Mesenchymal stem cell (in vitro differentiated cells and primary cell): ENCODE measurements at regions not wholly inside any gene's neighbourhood (a gene's known extent, or its start where the extent isn't known, plus 50 kb on each side); places are given as distances from the start of the nearest gene placed in this dataset.

Experiments used
- DNase-seq: peaks from one replicate; pipeline ENCODE4 v3.0.0-alpha.2; 2013
- H2AFZ ChIP-seq: one replicate; pipeline ENCODE4 v1.6.1; 2013; ENCODE audit warnings: low read depth, mild to moderate bottlenecking, control low read depth, inconsistent platforms, low read length, moderate library complexity
- H2AK5ac ChIP-seq: 2 replicates; pipeline ENCODE4 v1.6.1; 2013; ENCODE audit warnings: low read length, moderate library complexity, mild to moderate bottlenecking, inconsistent platforms; ENCODE audit not compliant: severe bottlenecking
- H2BK120ac ChIP-seq: one replicate; pipeline ENCODE4 v1.6.1; 2013; ENCODE audit warnings: low read depth, mild to moderate bottlenecking, inconsistent platforms, low read length, moderate library complexity
- H2BK12ac ChIP-seq, 2 experiments: one replicate each; pipeline ENCODE4 v1.6.1; 2013; ENCODE audit warnings: inconsistent platforms in 2 of 2, low read length in 2 of 2, mild to moderate bottlenecking in 2 of 2, moderate library complexity in 2 of 2, control low read depth in 1 of 2
- H2BK15ac ChIP-seq: one replicate; pipeline ENCODE4 v1.6.1; 2013; ENCODE audit warnings: mild to moderate bottlenecking, low read depth, inconsistent platforms; ENCODE audit not compliant: poor library complexity, severe bottlenecking
- H2BK5ac ChIP-seq: 2 replicates; pipeline ENCODE4 v1.6.1; 2013; ENCODE audit warnings: low read depth, mild to moderate bottlenecking, low read length, control low read depth, inconsistent platforms; ENCODE audit not compliant: poor library complexity, severe bottlenecking
- H3K14ac ChIP-seq, 2 experiments: one replicate each; pipeline ENCODE4 v1.6.1; 2013; ENCODE audit warnings: inconsistent platforms in 2 of 2, low read length in 2 of 2, control low read depth in 1 of 2, mild to moderate bottlenecking in 1 of 2, moderate library complexity in 1 of 2
- H3K18ac ChIP-seq, 2 experiments: one replicate each; pipeline ENCODE4 v1.6.1; 2013; ENCODE audit warnings: inconsistent platforms in 2 of 2, low read length in 2 of 2, control low read depth in 1 of 2, low read depth in 1 of 2, mild to moderate bottlenecking in 1 of 2
- H3K23ac ChIP-seq, 2 experiments: one replicate each; pipeline ENCODE4 v1.6.1; 2013; ENCODE audit warnings: inconsistent platforms in 2 of 2, low read length in 2 of 2, mild to moderate bottlenecking in 2 of 2, moderate library complexity in 2 of 2, control low read depth in 1 of 2
- H3K27ac ChIP-seq: 2 replicates; pipeline ENCODE4 v1.5.1; 2013; ENCODE audit warnings: mild to moderate bottlenecking, moderate library complexity, low read length, control low read depth, inconsistent platforms; ENCODE audit not compliant: poor library complexity, severe bottlenecking
- H3K27me3 ChIP-seq, 2 experiments: 2 replicates each; pipeline versions ENCODE4 v1.6.1 to v1.7.0; 2013; ENCODE audit warnings: low read length in 2 of 2, mild to moderate bottlenecking in 2 of 2, moderate library complexity in 2 of 2, control low read depth in 1 of 2, inconsistent platforms in 1 of 2; ENCODE audit not compliant: control insufficient read depth in 1 of 2, insufficient read depth in 1 of 2
- H3K36me3 ChIP-seq, 2 experiments: 2 replicates each; pipeline versions ENCODE4 v1.6.1 to v1.7.0; 2013; ENCODE audit warnings: low read length in 2 of 2, control low read depth in 1 of 2, inconsistent platforms in 1 of 2, low read depth in 1 of 2, mild to moderate bottlenecking in 1 of 2; ENCODE audit not compliant: insufficient read depth in 2 of 2, control insufficient read depth in 1 of 2
- H3K4ac ChIP-seq, 2 experiments: one replicate each; pipeline ENCODE4 v1.6.1; 2013; ENCODE audit warnings: inconsistent platforms in 2 of 2, low read length in 2 of 2, mild to moderate bottlenecking in 2 of 2, moderate library complexity in 2 of 2, control low read depth in 1 of 2, low read depth in 1 of 2
- H3K4me1 ChIP-seq: 2 replicates; pipeline ENCODE4 v1.6.1; 2013; ENCODE audit warnings: low read depth, low read length, control low read depth; ENCODE audit not compliant: control insufficient read depth, insufficient read depth
- H3K4me2 ChIP-seq: 2 replicates; pipeline ENCODE4 v1.6.1; 2013; ENCODE audit warnings: low read length, mild to moderate bottlenecking, inconsistent platforms; ENCODE audit not compliant: poor library complexity, severe bottlenecking
- H3K4me3 ChIP-seq, 2 experiments: 2 replicates each; pipeline versions ENCODE4 v1.5.1 to v1.7.0; 2013; ENCODE audit warnings: low read length in 2 of 2, mild to moderate bottlenecking in 2 of 2, control low read depth in 1 of 2, low read depth in 1 of 2; ENCODE audit not compliant: insufficient read depth in 1 of 2
- H3K79me1 ChIP-seq: replicated peaks from 2 replicates; pipeline ENCODE4 v1.6.1; 2013; ENCODE audit warnings: mild to moderate bottlenecking, control low read depth, low read length, inconsistent platforms; ENCODE audit not compliant: poor library complexity, severe bottlenecking
- H3K9ac ChIP-seq: 2 replicates; pipeline ENCODE4 v1.7.0; 2013; ENCODE audit warnings: mild to moderate bottlenecking, low read length, moderate library complexity
- H3K9me3 ChIP-seq: 2 replicates; pipeline ENCODE4 v1.7.0; 2013; ENCODE audit warnings: mild to moderate bottlenecking, low read length; ENCODE audit not compliant: control insufficient read depth
- H4K8ac ChIP-seq: one replicate; pipeline ENCODE4 v1.6.1; 2013; ENCODE audit warnings: inconsistent platforms, mild to moderate bottlenecking, low read length, moderate library complexity
- H4K91ac ChIP-seq: one replicate; pipeline ENCODE4 v1.6.1; 2013; ENCODE audit warnings: mild to moderate bottlenecking, low read length, inconsistent platforms
- WGBS: methylation state at CpG from one replicate; pipeline ENCODE4 v1.1.7; 2013; ENCODE audit warnings: mixed read lengths; 5-methylcytosine and 5-hydroxymethylcytosine counted together

DNA sequence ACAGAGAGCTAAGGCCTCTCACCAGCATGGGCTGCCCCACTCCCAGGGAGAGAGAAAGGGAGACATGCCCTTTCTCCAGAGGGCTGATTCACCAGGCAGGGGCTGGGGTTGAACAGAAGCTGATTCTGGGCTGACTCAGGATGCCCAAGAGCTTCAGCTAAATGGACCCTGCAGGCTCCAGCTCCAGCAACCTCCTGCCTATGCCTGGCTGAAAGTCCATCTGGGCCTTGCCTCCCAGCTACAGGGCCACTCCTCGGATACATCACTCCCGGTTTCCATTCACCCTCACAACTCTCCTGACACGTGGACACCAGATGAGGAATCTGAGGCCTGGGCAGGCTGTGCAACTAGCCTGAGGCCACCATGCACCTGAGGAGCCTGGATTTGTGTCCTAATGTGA, 215.5 kb downstream of the BUD13 start:
- Histone ChIP-seq H3K14ac (no peak overlapping the region), H3K9me3 (no peaks in the 10 kb centered on the region), H2AFZ (no peak overlapping the region), H3K9ac (no peak overlapping the region), H2BK5ac (no peak overlapping the region), H3K36me3 (no peaks in the 10 kb centered on the region), H3K18ac (no peak overlapping the region), H2BK12ac (no peak overlapping the region), H2BK120ac (no peak overlapping the region), H4K91ac (no peak overlapping the region), H3K23ac (no peak overlapping the region), H3K79me1 (no peaks in the 10 kb centered on the region), H3K4me1 (no peaks in the 10 kb centered on the region), H3K4ac (no peak overlapping the region), H2BK15ac (no peak overlapping the region), H4K8ac (no peak overlapping the region), H3K27ac (no peak overlapping the region), H3K27me3 (peaks cover 5 to 16% of the 10 kb centered on the region in 2 experiments), H3K4me3 (no peak overlapping the region), H2AK5ac (no peak overlapping the region), H3K4me2 (no peak overlapping the region)
- DNase-seq, result no peak
- WGBS, result 65% methylated on average over 3 of the region's 3 CpGs

DNA sequence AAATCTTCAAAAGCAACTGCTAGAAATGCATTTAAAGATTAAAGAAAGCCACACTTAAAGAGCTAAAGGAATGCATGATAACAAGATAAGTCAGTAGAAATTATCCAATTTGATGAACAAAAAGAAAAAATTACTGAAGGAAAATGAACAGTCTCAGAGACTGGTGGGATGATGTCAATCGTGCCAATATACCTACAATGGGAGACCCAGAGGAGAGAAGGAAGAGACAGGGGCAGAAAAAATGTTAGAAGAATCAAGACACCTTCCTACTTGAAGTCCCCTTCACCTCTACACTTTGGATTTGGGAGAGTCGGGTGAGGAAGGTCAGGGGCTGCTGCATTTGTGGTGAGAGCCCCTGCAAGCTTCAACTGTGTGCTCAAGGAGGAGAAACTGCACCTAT, 216.3 kb downstream of the BUD13 start:
- 76% methylated on average over 2 of the region's 2 CpGs for WGBS
- Histone ChIP-seq H2AFZ (no peak overlapping the region), H3K36me3 (no peaks in the 10 kb centered on the region), H3K9ac (no peak overlapping the region), H4K8ac (no peak overlapping the region), H2AK5ac (no peak overlapping the region), H4K91ac (no peak overlapping the region), H3K4me2 (no peak overlapping the region), H3K27ac (no peak overlapping the region), H3K4me3 (no peak overlapping the region), H3K9me3 (no peaks in the 10 kb centered on the region), H3K4ac (no peak overlapping the region), H2BK5ac (no peak overlapping the region), H2BK15ac (no peak overlapping the region), H3K18ac (no peak overlapping the region), H3K23ac (no peak overlapping the region), H3K14ac (no peak overlapping the region), H2BK120ac (no peak overlapping the region), H3K27me3 (peaks cover 5 to 16% of the 10 kb centered on the region in 2 experiments), H3K79me1 (no peaks in the 10 kb centered on the region), H3K4me1 (no peaks in the 10 kb centered on the region), H2BK12ac (no peak overlapping the region)
- no peak for DNase-seq

DNA sequence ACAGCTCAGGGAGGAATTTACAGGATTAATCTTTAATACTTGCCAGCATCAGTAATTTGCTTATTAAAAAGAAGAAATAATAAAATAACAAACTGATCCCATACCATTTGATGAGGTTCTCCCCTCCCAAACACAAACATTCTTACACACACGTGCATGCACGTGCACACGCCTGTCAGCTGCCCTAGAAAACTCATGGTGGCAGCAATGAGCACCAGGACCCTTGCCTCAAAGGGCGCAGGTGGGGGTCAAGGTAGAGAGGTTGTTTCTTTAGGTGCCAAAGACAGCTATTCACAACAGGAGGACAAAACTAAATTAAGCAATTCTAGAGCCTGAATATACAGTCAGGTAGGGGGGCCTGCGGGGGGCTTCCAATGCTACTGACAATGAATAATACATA, 219.3 kb downstream of the BUD13 start:
- H2BK15ac ChIP-seq, result no peak overlapping the region
- no peak overlapping the region for H3K9ac ChIP-seq
- H2BK12ac ChIP-seq, result no peak overlapping the region
- H3K79me1 ChIP-seq, result no peaks in the 10 kb centered on the region
- no peak overlapping the region for H2BK5ac ChIP-seq
- no peak overlapping the region for H4K8ac ChIP-seq
- H3K4me3 ChIP-seq, result no peak overlapping the region
- H3K23ac ChIP-seq, result no peak overlapping the region
- H2BK120ac ChIP-seq, result no peak overlapping the region
- no peak overlapping the region for H3K4ac ChIP-seq
- peaks cover 11% of the 10 kb centered on the region for H3K9me3 ChIP-seq
- no peak for DNase-seq
- H3K4me2 ChIP-seq, result no peak overlapping the region
- 84% methylated on average over 4 of the region's 5 CpGs for WGBS
- H3K27me3 ChIP-seq, result peaks cover 5 to 10% of the 10 kb centered on the region in 2 experiments
- no peak overlapping the region for H4K91ac ChIP-seq
- no peak overlapping the region for H3K14ac ChIP-seq
- H2AK5ac ChIP-seq, result no peak overlapping the region
- H3K36me3 ChIP-seq, result no peaks in the 10 kb centered on the region
- H3K18ac ChIP-seq, result no peak overlapping the region
- H3K4me1 ChIP-seq, result no peaks in the 10 kb centered on the region
- no peak overlapping the region for H3K27ac ChIP-seq
- H2AFZ ChIP-seq, result no peak overlapping the region

- Histone ChIP-seq H3K4me2 (no peak overlapping the region), H2AFZ (no peak overlapping the region), H3K9ac (no peak overlapping the region), H3K27ac (no peak overlapping the region), H2BK120ac (no peak overlapping the region), H4K91ac (no peak overlapping the region), H3K23ac (no peak overlapping the region), H3K14ac (no peak overlapping the region), H2AK5ac (no peak overlapping the region), H2BK12ac (no peak overlapping the region), H3K4me3 (no peak overlapping the region), H3K79me1 (no peaks in the 10 kb centered on the region), H3K36me3 (no peaks in the 10 kb centered on the region), H3K9me3 (peaks cover 11% of the 10 kb centered on the region), H3K4ac (no peak overlapping the region), H3K27me3 (peaks cover 0 to 16% of the 10 kb centered on the region in 2 experiments), H4K8ac (no peak overlapping the region), H3K18ac (no peak overlapping the region), H2BK15ac (no peak overlapping the region), H3K4me1 (no peaks in the 10 kb centered on the region), H2BK5ac (no peak overlapping the region)
- 94% methylated on average over 2 of the region's 4 CpGs for WGBS
- no peak for DNase-seq
Observed at GRCh38 chr11:116551576-116551975, 221.2 kb downstream of the BUD13 start.
